Stimulated activated CD8-positive, alpha-beta memory T cell treated with anti-CD3 and anti-CD28 coated beads, Interleukin-15, amount 100 ng/mL, for 1 hour (primary cell): ENCODE measurements at regions not wholly inside any gene's neighbourhood (a gene's known extent, or its start where the extent isn't known, plus 50 kb on each side); places are given as distances from the start of the nearest gene placed in this dataset.

Source experiments
- DNase-seq: peaks from one replicate; pipeline ENCODE4 v3.0.0-alpha.2; 2020; ENCODE audit warnings: low read depth

DNA sequence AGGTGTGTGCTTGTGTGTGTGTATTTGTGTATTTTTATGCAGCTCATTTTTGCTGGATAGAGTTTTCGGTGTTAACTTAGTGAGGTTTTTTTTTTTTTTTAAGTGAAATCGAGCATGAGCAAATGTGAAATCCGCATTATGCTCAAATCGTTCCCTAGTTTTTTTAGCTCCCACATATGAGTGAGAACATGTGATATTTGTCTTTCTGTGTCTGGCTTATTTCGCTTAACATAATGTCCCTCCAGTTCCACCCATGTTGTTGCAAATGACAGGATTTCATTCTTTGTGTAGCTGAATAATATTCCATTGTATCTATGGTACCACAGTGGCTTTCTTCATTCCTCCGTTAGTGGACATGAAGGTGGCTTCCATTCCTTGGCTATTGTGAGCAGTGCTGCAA, 1103.3 kb upstream of the EEF2KMT start:
- no peak for DNase-seq

DNA sequence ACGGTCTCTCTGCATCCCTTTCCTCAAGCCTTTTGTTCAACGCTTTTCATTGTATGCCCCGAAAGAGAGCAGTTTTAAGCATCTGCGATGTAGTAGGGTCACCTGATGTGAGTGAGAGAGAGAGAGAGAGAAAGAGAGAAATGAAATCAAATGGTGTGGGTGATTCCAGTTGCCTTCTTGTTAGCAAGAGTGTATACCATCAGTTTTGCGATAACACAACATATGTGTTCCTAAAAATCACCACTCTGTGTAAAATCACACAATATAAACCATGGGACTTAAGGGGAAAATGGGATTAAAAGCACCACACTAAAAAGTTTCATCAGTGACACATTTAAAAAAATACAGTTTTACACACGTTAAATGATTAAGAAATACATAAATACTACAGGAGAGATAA, 1102.7 kb upstream of the EEF2KMT start:
- DNase-seq: no peak

DNA sequence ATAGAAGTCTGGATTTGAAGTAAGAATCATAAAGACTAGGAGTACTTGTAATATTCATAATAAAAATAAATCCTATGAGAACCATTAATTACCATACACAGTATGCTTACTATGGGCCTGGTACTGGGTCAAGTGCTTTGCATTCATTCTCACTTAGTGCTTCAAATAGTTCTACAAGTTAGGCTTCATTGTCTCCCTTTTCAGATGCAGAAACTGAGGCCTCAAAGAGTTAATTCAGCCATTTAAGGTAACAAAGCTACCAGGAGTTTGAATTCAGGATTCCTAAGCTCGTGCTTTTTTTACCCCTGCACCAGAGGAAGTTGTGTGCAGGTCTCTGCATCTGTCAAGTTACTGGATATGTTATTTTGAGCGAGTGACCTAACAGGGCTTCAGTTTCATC, 1098.4 kb upstream of the EEF2KMT start:
- no peak for DNase-seq

DNA sequence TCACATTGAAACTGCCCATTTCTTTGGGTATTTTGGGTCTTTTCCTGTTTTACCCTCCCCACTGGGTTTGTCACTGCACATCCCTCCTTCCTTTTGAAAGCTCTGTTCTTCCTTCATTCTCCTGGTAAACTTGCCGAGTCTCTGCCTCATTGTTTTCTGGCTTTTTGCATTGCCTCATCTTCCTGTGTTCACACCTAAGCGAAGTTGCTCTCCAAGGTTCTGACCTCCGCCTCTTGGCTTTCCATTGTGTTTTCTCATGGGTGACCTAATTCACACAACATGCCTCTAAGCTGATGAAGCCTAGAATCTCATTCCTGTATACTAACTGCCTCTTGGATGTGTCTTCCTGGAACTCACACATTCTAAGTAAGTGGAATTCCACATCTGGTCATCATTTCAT, 1096.1 kb upstream of the EEF2KMT start:
- DNase-seq: no peak

DNA sequence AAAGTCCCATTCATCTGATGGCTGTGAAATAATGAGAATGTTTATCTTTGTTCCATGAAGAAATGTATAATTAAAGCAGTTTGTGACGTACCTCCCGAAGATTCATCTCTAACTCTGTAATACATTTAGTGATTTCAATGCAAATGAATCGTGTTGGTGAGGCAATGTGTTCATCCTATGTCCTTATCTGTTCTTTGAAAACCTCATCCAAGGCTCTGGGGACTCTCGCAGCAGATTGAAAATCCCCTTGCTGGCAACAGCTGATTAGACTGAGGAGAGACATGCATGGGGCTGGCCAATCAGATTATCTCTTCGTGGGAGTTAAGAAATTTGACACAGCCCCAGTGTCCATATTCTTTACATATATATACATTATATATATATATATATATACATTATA, 1095.4 kb upstream of the EEF2KMT start:
- no peak for DNase-seq

DNA sequence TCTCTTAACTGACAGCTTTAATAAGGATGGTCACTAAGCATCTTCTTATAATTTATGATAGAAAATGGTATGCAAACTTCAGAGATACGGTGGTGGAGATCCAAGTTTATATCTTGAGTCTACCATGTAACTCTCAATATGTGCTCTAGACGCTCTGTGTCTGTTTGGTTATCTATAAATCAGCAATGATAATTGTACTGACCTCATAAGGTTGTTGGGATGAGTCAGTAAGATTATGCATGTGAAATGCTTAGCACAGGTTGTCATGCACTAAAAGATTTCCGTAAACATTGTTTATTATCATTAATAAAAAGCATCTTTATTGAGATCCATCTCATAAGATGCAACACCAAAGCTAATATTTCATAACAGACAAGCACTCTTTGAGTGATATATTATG, 1094.9 kb upstream of the EEF2KMT start:
- no peak for DNase-seq

DNA sequence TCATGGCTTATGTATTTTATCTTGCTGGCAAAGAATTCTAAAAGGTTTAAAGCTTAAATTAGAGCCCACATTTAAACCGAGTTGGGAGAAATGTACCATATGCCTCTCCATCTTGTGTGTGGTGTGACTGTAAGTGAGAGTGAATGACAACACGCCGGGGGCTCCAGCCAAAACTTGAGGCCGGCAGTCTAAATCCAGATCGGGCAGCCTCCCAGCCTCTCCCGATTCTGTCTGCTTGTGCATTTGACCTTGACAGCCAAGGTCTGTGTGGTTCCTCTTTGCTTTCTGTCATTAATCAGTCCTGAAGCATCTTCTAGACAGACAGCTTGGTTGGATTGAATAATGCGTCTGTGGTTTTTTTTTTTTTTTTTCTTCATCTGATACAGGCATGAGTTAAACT, 1093.2 kb upstream of the EEF2KMT start:
- DNase-seq: no peak

DNA sequence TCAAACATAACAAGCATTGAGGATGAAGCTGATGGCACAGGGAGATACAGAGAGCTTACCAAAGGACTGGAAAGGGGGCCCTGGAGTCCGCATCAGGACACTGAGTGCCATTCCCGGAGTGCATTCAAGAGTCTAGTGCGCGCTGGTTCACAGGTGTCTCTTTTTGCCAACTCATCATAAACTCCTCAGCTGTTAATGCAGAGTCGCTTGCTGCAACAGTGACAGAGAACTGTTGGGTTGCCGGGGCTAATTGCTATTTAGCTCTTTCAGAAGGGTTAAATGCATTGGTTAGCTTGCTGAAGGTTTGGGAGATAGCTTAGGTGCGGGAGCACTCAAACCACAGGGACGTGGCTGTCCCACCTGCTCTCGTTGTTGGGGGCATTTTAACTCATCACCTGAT, 1091.6 kb upstream of the EEF2KMT start:
- no peak for DNase-seq

DNA sequence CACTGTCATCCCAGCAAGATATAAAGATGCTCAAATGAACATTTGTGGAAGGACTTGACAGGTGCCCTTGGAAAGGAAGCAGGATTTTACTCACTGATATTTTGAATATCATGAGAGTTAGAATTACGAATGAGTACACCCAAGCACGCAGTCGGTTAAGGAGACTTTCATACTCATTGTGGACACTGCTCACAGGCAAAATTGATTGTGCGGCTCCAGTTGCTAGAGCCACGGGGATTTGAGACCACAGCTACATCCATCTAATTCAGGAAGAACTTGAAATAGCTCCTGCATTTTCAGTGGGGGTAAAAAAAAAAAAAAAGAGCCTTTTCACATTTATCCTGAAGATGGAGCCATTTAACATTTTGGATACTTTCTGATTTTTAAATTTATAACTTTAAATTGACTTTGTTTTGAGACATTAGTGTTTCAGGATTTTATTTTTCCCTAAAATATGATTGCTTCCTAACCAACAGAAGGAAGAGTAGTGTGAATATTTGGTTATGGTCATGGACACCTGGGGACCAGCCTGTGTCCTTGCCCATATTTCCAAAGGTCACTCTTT, 1080.1 kb upstream of the EEF2KMT start:
- DNase-seq: no peak

DNA sequence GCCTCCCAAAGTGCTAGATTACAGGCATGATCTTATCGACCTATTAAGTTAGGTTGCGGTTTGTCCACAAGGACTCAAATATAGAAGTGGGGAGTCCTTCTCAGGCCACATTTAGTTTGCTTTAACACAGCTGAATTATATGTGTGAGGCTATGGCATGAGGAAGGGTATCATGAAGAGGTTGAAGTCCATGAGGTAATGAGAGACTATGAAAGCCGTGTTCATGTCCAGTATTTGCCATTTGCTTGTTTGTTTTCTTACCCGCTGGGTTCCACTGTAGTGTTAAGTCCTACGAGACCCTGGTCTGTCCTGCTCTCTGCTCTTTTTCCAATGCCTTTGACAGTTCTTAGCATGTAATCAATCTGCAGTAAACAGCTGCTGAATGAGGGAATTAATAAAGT, 1072.4 kb upstream of the EEF2KMT start:
- DNase-seq: no peak

DNA sequence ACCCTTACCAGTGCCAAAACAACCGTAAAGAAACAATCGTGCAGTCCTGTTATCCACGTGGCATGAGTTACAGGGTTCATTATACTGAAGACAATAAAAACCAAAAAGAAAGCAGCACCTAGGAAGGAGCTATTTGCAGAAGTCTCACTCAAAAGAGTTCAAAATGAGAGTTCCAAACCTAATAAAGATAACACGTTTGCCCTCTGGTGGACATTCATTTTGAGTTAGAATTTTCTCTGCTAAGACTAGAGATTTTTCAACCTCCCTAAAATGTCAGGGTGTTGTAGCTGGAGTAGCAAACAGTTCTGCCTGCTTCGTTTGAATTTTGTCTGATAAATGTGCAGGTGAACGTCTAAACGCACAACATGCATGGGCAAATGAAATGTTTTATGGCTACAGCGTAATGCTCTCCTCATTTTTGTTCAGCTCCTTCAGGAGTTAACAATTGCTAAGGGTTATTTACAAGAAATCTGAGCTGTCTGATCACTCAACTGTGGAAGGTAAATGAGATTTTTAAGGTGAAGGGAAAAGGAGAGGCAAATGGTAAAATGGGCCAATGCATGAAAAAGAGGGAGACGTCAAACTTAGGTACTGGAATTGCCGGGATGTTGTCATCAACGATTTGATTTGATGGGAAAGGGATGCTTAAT, 1067.9 kb upstream of the EEF2KMT start:
- no peak for DNase-seq

DNA sequence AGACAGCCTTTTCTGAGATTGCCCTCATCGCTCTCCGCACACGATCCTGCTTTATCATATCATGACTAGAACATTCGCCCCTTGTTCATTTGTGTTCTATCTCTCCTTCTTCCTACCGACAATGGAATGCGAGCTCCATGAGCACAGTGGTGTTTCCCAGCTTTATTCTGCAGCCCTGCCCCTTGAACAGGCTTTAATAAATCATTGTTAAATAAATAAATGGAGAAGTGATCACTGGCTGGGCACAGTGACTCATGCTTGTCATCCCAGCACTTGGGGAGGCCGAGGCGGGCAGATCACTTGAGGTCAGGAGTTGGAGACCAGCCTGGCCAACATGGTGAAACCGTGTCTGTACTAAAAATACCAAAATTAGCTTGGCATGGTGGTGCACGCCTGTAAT, 1063.3 kb upstream of the EEF2KMT start:
- no peak for DNase-seq

DNA sequence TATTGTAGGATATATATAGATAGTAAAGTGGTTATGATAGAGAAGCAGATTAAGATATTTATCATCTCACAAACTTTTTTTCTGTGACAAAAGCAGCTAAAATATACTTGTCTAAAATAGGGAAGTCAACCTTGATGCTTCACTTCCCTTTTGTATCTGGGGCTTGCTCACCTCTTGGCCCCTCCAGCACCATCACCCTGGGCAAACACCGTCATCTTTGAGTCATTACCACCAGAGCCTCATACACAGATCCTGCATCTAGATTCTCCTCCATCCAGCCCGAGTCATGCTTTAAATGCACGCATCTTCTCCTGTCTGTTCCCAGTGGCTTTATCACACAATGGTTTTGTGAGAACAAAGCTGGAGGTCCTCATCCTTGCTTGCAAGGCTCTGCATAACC, 1062.7 kb upstream of the EEF2KMT start:
- no peak for DNase-seq

DNA sequence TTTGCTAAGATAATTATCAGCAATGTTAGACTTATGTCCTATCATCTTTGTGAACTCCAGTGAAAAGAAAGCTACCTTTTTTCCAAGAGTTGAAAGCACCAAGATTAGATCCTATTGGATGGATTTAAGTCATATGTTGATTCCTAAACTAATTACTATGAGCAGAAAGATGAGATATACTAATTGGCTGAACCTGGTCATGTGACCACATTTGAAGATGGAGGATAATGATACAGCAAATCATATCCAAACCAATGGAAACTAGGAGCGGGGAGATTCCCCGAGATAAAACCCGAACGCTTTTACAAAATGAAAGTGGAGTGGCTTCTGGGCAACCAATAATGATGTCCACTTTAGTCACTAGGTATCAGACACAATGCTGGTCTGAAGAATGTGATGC, 1060.2 kb upstream of the EEF2KMT start:
- DNase-seq: no peak

DNA sequence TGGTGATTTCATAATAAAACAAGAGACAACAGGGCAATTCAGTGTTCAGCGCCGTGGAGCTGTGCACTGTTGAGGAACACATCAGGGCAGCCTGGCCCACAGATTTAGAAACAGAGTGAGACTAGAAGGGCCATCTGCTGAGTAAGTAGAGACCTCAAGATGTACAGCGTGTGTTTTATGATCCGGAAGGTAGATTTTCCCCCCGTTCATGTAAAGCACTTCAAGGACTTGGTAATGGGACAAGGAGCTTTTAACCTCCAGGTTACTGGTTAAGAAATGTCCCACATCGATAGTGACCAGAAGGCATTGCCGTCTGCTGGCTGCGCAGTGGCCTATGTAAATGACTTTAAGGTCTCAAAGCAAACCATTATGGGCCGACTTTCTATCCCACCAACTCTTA, 1057.7 kb upstream of the EEF2KMT start:
- no peak for DNase-seq

DNA sequence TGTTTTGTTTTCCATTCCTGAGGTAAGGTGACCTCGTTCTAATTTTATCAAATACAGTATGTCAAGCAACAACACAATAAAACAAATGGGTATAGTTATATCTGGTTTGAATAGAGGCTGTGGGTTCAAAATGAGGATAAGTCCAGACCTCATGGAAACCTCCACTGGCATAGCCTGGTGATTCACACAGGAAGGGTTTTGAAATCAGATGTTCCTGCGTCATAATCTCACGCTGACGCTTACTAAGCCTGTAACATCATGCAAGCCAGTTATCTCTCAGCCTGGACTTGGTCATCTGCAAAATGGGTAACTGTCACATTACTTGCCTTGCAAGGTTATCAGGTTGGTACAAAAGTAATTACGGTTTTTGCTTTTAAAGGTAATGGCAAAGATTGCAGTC, 1056.3 kb upstream of the EEF2KMT start:
- DNase-seq: no peak

DNA sequence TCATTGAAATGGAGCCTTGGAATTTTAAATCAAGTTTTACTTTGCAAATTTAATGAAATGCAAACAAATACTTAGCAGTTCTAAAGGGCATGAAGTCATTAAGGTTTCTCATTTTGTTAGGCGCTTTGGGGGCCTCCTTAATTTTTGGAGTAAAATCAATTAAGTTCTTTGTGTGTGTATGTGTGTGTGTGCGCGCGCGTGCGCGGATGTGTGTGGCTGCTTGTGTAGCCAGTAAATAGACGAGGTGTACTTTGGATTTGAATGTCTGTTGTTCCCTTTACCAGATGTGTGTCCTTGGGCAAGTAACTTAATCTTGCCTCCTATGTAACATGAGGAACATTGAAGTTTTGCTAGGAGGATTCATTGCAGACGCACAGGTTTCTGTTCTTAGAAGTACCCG, 1051.4 kb upstream of the EEF2KMT start:
- DNase-seq: no peak

DNA sequence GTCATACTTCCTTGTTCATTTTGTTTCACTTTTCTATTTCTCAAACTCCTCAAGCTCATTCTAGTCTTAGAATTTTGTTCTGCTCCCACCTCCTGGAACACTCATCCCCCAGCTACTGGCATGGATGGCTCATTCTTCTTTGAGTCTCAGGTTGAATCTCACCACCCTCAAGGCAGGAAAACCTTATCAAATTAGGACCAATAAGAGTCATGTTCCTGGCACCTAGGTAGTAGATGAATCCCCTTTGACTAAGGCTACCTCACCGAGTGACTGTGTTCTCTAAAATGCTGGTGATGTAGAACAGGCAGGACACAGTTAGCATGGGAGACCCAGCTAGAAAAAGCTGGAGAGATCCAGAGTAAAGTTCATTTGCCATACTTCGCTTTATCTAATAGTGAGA, 1050.8 kb upstream of the EEF2KMT start:
- DNase-seq: no peak

DNA sequence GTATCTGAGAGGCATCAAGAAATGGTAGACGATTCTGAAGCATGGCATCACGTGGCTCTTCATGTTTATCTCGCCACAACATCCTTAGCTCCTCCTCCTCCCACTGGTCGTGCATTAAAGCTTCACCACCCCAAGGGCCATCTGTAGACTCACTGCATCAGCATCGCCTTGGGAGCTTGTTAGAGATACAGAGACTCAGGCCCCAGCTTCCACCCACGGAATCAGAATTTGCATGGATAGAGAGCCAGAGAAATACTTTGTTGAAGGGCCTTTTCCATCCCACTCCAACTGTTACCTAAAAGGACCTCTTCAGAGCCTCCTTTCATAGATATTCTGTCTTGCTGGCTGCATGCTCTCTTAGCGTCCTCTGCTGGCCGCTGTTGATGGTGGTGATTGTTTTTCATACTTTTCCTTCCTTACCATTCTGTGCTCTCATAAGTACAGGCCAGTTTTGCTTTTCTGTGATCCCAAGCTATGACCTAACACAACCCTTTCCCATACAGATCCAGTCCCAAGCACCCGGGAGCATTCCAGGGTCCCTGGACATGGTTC, 1049.4 kb upstream of the EEF2KMT start:
- DNase-seq: no peak

DNA sequence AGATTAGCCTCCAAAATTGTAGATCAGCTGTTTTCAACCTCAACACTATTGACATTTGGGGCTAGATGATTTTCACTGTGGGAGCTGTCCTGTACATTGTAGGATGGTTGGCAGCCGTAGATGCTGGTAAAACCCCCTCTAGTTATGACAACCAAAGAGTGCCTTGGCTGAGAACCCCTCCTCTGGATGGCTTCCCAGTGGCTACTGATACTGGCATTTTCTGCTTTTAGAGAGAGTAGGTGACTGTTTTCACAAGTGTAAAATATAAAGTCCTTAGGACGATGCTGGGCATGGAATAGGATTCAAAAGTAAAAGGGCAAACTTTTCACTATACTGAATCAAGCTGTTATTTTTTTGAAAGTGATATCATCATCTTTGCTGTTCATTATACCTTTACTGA, 1048.8 kb upstream of the EEF2KMT start:
- DNase-seq: no peak

DNA sequence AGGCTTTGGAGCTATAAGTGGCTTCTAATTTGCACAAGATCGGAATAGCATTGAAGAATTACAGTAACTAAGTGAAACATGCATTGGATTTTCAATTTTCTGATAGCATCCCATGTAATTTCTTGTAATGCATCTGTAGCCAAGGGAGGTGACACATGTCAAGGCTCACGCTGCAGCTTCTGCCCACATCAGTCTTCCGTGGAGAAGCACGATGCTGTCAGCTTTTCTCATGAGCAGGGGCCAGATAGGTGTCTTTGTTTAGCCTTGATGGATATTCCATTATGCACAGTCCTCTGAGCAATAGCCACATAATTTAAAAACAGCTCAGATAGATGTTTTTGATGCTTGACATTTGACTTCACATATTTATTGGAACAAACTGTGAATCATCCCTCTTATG, 1046.9 kb upstream of the EEF2KMT start:
- DNase-seq: no peak

DNA sequence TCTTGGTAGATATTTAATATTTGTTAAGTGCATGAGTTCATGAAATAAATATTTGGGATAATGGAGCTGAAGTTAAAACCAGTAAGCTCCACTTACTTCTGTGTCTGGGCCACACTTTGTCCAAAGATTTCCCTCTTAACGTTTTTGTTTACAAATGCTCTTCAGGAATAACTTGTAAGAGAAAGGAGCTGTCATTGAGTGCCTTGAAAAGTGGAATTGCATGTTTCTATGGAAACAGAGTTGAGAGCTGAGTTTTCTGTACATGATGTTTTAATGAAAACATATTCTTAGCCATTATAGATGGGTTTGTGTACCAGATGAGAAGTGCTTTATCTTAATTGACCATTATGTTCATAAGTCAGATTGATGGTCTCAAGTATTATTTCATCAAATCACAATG, 1045.4 kb upstream of the EEF2KMT start:
- DNase-seq: no peak

DNA sequence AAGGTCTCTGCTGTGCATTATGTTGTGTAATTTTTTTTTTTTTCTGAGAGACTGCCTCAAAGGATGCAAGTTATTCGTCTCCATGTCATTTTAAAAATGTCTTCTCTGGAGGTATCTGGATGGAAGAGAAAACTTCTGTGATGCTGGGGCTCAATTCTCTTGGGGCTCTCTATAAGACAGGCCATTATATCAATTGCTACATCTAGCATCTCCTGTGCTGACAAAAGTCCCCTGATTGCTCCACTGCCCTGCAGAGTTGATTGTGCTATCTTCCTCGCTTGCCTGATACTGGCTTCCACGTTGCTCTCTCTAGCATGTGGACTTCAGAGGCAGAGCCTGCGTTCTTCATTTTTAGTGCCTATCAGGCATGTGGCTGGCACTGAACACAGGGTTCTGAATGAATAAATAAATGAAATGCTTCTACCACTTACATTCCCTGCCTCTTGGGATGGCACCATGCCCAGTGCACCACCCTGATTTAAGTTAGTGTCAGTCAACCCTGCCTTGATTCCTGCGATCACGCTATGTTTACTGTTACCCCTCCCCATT, 1035.5 kb upstream of the EEF2KMT start:
- DNase-seq: no peak

DNA sequence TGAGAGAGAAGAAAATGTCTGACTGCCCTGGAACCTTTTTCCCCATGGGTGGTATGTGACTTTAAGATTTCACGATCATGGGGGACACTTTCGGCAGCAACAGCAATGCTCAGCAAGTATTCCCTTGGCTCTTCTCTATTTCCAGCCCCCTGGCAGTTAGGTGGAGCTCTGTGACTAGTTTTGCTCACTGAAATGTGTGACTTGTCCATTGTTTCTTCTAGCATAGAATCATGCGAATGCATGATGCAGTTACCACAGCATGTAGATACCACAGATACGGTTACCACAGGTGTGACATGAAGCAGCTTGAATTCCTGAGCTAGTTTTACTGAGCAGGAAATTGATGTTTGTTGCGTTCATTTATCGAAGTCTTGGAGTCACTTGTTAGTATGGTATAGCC, 1034.5 kb upstream of the EEF2KMT start:
- no peak for DNase-seq
